Small intestine (tissue), 7 donors: ENCODE measurements at regions not wholly inside any gene's neighbourhood (a gene's known extent, or its start where the extent isn't known, plus 50 kb on each side); places are given as distances from the start of the nearest gene placed in this dataset.

ENCODE experiments used
- DNase-seq, 2 donors: peaks; one replicate each; pipeline versions ENCODE4 v3.0.0 to v3.0.0-alpha.2; 2013
- FAIRE-seq: peaks from 2 replicates; lab custom pipeline; 2012; peaks lifted over from hg19 to GRCh38; lab: Jason Lieb, UNC
- H3K27ac ChIP-seq, 3 donors: one replicate each; pipeline ENCODE4 v1.5.1; 2013; ENCODE audit warnings: low read length in 2 of 3, mild to moderate bottlenecking in 2 of 3, control low read depth in 1 of 3, inconsistent platforms in 1 of 3, low read depth in 1 of 3, moderate library complexity in 1 of 3
- H3K27me3 ChIP-seq, 3 donors: one replicate each; pipeline ENCODE4 v1.6.1; 2013; ENCODE audit warnings: low read length in 3 of 3, inconsistent platforms in 1 of 3; ENCODE audit not compliant: control insufficient read depth in 3 of 3, insufficient read depth in 3 of 3
- H3K36me3 ChIP-seq, 3 donors: one replicate each; pipeline ENCODE4 v1.6.1; 2013; ENCODE audit warnings: low read length in 3 of 3, inconsistent platforms in 1 of 3, low read depth in 1 of 3, mild to moderate bottlenecking in 1 of 3, moderate library complexity in 1 of 3; ENCODE audit not compliant: control insufficient read depth in 3 of 3, insufficient read depth in 2 of 3
- H3K4me1 ChIP-seq, 3 donors: one replicate each; pipeline ENCODE4 v1.6.1; 2013; ENCODE audit warnings: low read length in 2 of 3, inconsistent platforms in 1 of 3, low read depth in 1 of 3, mild to moderate bottlenecking in 1 of 3, moderate library complexity in 1 of 3; ENCODE audit not compliant: control insufficient read depth in 3 of 3, insufficient read depth in 2 of 3
- H3K4me3 ChIP-seq, 3 donors: one replicate each; pipeline ENCODE4 v1.5.1; 2013; ENCODE audit warnings: low read length in 3 of 3, control low read depth in 1 of 3, inconsistent platforms in 1 of 3, low read depth in 1 of 3, mild to moderate bottlenecking in 1 of 3, moderate library complexity in 1 of 3
- H3K9me3 ChIP-seq, 2 donors: one replicate each; pipeline ENCODE4 v1.6.1; 2013; ENCODE audit warnings: low read depth in 1 of 2, low read length in 1 of 2; ENCODE audit not compliant: control insufficient read depth in 2 of 2, insufficient read depth in 1 of 2
- WGBS, 3 donors: extraction: QIAGEN DNeasy Blood & Tissue Kit; methylation state at CpG; one replicate each; pipeline ENCODE4 v1.1.7; 2013; 5-methylcytosine and 5-hydroxymethylcytosine counted together
- donor health status: healthy with polysubstance abuse.
- donor health status: control.
- donor health status: control.
- donor health status: Bipolar disorder and iron deficiency.
- donor health status: healthy.

DNA sequence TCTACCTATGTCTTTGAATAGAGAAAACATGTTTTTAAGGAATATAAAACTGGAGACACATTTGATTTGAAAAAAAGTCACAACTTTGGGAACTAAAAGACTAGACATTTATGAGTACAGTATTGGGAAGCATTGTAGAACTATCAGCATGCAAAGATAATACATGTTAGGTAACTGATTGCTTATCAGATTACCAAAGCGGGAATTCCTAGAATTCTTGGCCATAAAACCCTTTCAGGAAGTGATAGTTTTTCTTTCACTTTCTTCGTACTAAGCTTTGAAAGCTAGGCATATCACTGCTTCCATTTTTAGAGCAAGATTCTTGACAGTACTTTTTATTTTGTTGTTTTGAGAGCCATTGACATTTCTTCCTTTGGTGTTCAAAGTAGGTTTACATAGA is 646.6 kb upstream of the PITX2 start:
- Histone ChIP-seq H3K9me3 (no peaks in the 10 kb centered on the region), H3K4me3 (no peak overlapping the region), H3K27ac (no peak overlapping the region), H3K27me3 (peaks cover 0 to 1% (median 0%) of the 10 kb centered on the region in 3 donors), H3K36me3 (no peaks in the 10 kb centered on the region), H3K4me1 (no peaks in the 10 kb centered on the region)
- 6 to 38% (median 16%) methylated on average over 2 of the region's 2 CpGs for WGBS, 3 donors
- FAIRE-seq (no peak), DNase-seq (peak in 1 of 2 donors; percentile 5)

DNA sequence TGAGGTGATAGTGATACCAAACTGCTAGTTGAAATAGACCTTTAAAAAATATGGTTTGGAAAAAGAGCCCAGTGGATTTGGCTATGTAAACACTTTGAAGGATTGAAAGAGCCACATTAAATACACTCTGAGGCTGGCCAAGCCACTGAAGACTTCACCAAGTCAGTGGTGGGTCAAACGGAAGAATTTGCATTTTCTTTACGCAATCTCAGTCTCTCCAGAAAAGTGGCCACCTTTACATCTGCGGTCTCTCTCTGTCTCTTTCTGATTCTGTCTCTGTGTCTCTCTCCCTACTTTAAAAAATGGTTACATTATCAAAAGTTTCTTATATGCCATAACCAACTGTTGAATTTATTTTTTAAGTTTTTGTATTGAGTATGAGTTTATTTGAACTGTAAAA is 651.2 kb upstream of the PITX2 start:
- Histone ChIP-seq H3K4me3 (no peak overlapping the region), H3K9me3 (no peaks in the 10 kb centered on the region), H3K4me1 (no peaks in the 10 kb centered on the region), H3K36me3 (no peaks in the 10 kb centered on the region), H3K27ac (no peak overlapping the region), H3K27me3 (no peaks in the 10 kb centered on the region)
- FAIRE-seq = no peak
- WGBS, 3 donors = 81 to 93% (median 93%) methylated on average over 3 of the region's 3 CpGs
- DNase-seq = no peak

- H3K27ac ChIP-seq = no peak overlapping the region
- no peaks in the 10 kb centered on the region for H3K4me1 ChIP-seq
- no peaks in the 10 kb centered on the region for H3K27me3 ChIP-seq
- no peak for DNase-seq
- H3K4me3 ChIP-seq = no peak overlapping the region
- no peaks in the 10 kb centered on the region for H3K9me3 ChIP-seq
- FAIRE-seq = no peak
- H3K36me3 ChIP-seq = no peaks in the 10 kb centered on the region
- 70 to 82% (median 72%) methylated on average over 6 of the region's 6 CpGs for WGBS, 3 donors
Observed at GRCh38 chr4:111274486-111274885, 651.6 kb upstream of the PITX2 start.

- Histone ChIP-seq H3K4me1 (no peaks in the 10 kb centered on the region), H3K36me3 (no peaks in the 10 kb centered on the region), H3K27ac (no peak overlapping the region), H3K4me3 (no peak overlapping the region), H3K9me3 (no peaks in the 10 kb centered on the region), H3K27me3 (no peaks in the 10 kb centered on the region)
- FAIRE-seq (no peak), DNase-seq (no peak)
- 79 to 88% (median 82%) methylated on average over 5 of the region's 5 CpGs for WGBS, 3 donors
Observed at GRCh38 chr4:111281219-111281618, 658.3 kb upstream of the PITX2 start.

DNA sequence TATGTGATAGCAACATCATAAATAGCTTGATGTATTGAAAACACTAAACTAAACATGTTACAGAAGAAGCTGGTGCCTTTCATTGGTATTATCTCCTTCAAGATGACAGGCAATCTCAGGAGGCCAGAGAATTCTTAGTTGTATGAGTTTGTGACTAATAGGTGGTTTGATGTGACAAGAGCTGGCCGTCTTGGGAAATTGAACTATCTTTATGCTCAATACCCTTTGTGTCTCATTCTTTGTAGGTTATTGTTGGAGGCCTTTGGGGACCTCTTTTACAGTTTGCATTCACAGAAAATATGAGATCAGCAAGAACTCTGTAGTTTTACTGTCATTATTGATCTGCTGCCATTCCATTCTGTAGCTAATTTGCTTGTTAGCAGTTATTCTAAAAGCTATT is 659.2 kb upstream of the PITX2 start:
- no peaks in the 10 kb centered on the region for H3K4me1 ChIP-seq
- no peaks in the 10 kb centered on the region for H3K27me3 ChIP-seq
- FAIRE-seq (no peak), DNase-seq (no peak)
- H3K9me3 ChIP-seq = no peaks in the 10 kb centered on the region
- WGBS, 3 donors = 61 to 73% (median 62%) methylated on average over 1 of the region's 1 CpG
- H3K36me3 ChIP-seq = no peaks in the 10 kb centered on the region
- no peak overlapping the region for H3K27ac ChIP-seq
- no peak overlapping the region for H3K4me3 ChIP-seq

GRCh38 chr4:111283066-111283677 is 660.3 kb upstream of the PITX2 start:
- Histone ChIP-seq H3K27me3 (no peaks in the 10 kb centered on the region), H3K27ac (no peak overlapping the region), H3K4me3 (no peak overlapping the region), H3K4me1 (no peaks in the 10 kb centered on the region), H3K9me3 (no peaks in the 10 kb centered on the region), H3K36me3 (no peaks in the 10 kb centered on the region)
- WGBS, 3 donors = 13 to 22% (median 16%) methylated on average over 7 of the region's 7 CpGs
- DNase-seq = peak; percentile 50 to 59
- no peak for FAIRE-seq

DNA sequence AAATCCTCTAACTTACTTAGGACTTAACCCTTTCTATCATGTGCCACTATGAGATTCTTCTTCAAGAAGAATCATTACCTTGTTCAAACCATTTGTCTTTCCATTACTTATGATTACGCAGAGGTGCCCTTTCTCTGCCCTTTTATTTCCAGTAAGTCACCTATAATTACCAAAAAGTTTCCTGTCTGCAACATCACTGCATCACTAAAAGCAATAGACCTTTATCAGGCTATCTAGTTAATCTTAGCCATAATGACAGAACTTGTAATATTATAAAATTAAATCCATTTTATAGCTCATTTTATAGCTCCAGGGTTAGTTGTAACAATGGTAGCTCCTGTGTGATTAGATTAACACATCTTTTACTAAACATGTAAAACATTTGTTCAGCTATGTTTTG is 673.6 kb upstream of the PITX2 start:
- DNase-seq (no peak), FAIRE-seq (no peak)
- 86 to 93% (median 86%) methylated on average over 1 of the region's 1 CpG for WGBS, 3 donors
- H3K4me3 ChIP-seq = no peak overlapping the region
- H3K4me1 ChIP-seq = no peaks in the 10 kb centered on the region
- no peaks in the 10 kb centered on the region for H3K27me3 ChIP-seq
- H3K9me3 ChIP-seq = no peaks in the 10 kb centered on the region
- H3K27ac ChIP-seq = no peak overlapping the region
- no peaks in the 10 kb centered on the region for H3K36me3 ChIP-seq

GRCh38 chr4:111303806-111304205 is 680.9 kb upstream of the PITX2 start:
- no peak overlapping the region for H3K27ac ChIP-seq
- H3K36me3 ChIP-seq = no peaks in the 10 kb centered on the region
- H3K9me3 ChIP-seq = peaks cover 0 to 4% of the 10 kb centered on the region in 2 donors
- FAIRE-seq (no peak), DNase-seq (no peak)
- no peak overlapping the region for H3K4me3 ChIP-seq
- no peaks in the 10 kb centered on the region for H3K27me3 ChIP-seq
- H3K4me1 ChIP-seq = no peaks in the 10 kb centered on the region

- H3K9me3 ChIP-seq = no peaks in the 10 kb centered on the region
- FAIRE-seq = no peak
- 79 to 88% (median 83%) methylated on average over 6 of the region's 6 CpGs for WGBS, 3 donors
- H3K27me3 ChIP-seq = no peaks in the 10 kb centered on the region
- no peaks in the 10 kb centered on the region for H3K36me3 ChIP-seq
- no peak overlapping the region for H3K4me3 ChIP-seq
- no peak for DNase-seq
- H3K4me1 ChIP-seq = no peaks in the 10 kb centered on the region
- H3K27ac ChIP-seq = no peak overlapping the region
Observed at GRCh38 chr4:111323496-111323895, 700.6 kb upstream of the PITX2 start.
